ENCODE measurements at regions not wholly inside any gene's neighbourhood (a gene's known extent, or its start where the extent isn't known, plus 50 kb on each side); places are given as distances from the start of the nearest gene placed in this dataset.

DNA sequence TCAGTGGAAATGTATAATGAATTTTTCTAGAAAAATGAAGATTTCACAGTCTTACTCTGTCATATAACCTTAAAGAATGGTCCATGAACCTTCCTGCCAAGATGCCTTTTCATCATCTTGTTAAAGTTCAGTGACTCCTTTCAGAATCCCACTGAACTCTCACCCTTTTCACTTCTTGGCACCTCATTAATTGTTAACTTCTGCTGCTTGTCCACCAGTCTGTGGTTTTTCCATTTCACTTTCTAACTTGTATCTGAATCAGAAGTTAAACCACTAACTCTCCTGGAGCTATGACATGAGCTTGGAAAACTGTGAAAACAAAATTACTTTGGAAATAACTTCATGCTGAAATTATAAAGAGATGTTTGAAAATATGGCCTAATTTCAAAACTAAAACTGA lies 281.2 kb upstream of the ALCAM start:
- Histone ChIP-seq H3K27ac (ENCODE audit: low read depth in 1 of 2, low read length in 2 of 2) (no peak overlapping the region), H3K4me1 (ENCODE audit: insufficient read depth, low read length) (no peaks in the 10 kb centered on the region), H3K27me3 (ENCODE audit: control insufficient read depth in 1 of 2, insufficient read depth in 2 of 2, low read length in 2 of 2) (no peaks in the 10 kb centered on the region), H3K9me3 (ENCODE audit: control insufficient read depth in 1 of 2, insufficient read depth in 1 of 2, low read length in 2 of 2) (no peaks in the 10 kb centered on the region), H3K4me3 (ENCODE audit: low read length) (no peak overlapping the region), H3K36me3 (ENCODE audit: insufficient read depth, low read length) (no peaks in the 10 kb centered on the region)
- POLR2A ChIA-PET: no interaction called here
- Mint-ChIP-seq H3K9me3 (no peaks in the 10 kb centered on the region), H3K27ac (no peak overlapping the region), H3K4me3 (no peak overlapping the region), H3K27me3 (no peaks in the 10 kb centered on the region), H3K4me1 (ENCODE audit: low read depth) (no peaks in the 10 kb centered on the region), H3K36me3 (ENCODE audit: low read depth) (no peaks in the 10 kb centered on the region)
- TF ChIP-seq, protein P1, sequence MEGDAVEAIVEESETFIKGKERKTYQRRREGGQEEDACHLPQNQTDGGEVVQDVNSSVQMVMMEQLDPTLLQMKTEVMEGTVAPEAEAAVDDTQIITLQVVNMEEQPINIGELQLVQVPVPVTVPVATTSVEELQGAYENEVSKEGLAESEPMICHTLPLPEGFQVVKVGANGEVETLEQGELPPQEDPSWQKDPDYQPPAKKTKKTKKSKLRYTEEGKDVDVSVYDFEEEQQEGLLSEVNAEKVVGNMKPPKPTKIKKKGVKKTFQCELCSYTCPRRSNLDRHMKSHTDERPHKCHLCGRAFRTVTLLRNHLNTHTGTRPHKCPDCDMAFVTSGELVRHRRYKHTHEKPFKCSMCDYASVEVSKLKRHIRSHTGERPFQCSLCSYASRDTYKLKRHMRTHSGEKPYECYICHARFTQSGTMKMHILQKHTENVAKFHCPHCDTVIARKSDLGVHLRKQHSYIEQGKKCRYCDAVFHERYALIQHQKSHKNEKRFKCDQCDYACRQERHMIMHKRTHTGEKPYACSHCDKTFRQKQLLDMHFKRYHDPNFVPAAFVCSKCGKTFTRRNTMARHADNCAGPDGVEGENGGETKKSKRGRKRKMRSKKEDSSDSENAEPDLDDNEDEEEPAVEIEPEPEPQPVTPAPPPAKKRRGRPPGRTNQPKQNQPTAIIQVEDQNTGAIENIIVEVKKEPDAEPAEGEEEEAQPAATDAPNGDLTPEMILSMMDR (IDR thresholded peaks at IDR 0.05): no peak
- CTCF ChIA-PET: no interaction called here
- no peak for ATAC-seq (ENCODE audit: poor library complexity)
- intact Hi-C loops (cut with DNase I, micrococcal nuclease): no loop called here
- DNase-seq: no peak

DNA sequence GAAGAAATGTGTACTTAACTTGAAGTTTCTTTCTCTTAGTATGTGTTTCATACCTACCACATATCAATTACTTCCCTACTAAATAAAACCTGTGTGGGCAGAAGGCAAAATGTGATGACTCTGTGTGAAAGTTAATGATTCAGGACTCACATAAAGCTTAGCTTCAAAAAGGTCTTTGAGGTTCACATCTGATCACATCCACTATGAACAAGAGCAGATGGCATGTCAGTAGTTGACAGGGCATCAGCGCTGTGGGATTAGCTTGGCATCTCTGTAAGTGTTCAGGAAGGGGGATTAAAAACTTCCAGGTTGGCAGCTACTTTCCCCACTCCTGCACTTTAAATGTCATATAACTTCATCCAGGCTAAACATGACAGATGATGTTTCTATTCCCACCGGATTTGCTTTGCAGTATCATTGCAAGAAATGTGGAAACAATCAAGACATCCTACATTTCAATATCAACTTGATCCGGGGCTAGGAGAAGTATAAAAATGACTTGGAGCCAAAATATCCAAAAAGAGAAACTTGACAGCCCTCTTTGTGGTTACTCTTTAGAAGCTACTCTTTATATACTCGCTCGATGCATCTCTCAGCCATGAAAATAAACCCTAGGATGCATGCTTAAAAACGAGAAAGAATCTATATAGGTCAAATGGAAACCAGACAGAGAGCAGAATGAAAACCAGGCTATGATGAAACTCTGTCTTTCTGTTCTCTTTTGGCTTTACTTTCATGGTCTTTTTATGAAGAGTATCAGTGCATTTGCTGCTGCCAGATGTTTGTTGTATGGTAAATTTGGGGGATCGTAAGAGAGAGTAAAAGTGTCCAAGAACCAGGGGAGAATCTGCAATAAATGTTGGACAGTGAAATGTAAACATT lies 273.1 kb upstream of the ALCAM start:
- TF ChIP-seq, protein P1 (IDR thresholded peaks at IDR 0.05): no peak
- H3K27ac ChIP-seq (ENCODE audit: low read depth in 1 of 2, low read length in 2 of 2): no peak overlapping the region
- Mint-ChIP-seq H3K9me3 (no peaks in the 10 kb centered on the region), H3K4me1 (ENCODE audit: low read depth) (no peaks in the 10 kb centered on the region), H3K4me3 (no peak overlapping the region), H3K27ac (no peak overlapping the region), H3K36me3 (ENCODE audit: low read depth) (no peaks in the 10 kb centered on the region), H3K27me3 (no peaks in the 10 kb centered on the region)
- ChIA-PET CTCF (interaction anchor here (0.6 kb wide), 1 partner anchor 9 kb away, joined by 3 read pairs; no protein-coding TSS in a partner anchor), POLR2A (no interaction called here)
- intact Hi-C loops (cut with DNase I, micrococcal nuclease): no loop called here
- H3K9me3 ChIP-seq (ENCODE audit: control insufficient read depth in 1 of 2, insufficient read depth in 1 of 2, low read length in 2 of 2): no peaks in the 10 kb centered on the region
- no peaks in the 10 kb centered on the region for H3K27me3 ChIP-seq (ENCODE audit: control insufficient read depth in 1 of 2, insufficient read depth in 2 of 2, low read length in 2 of 2)
- no peaks in the 10 kb centered on the region for H3K4me1 ChIP-seq (ENCODE audit: insufficient read depth, low read length)
- ATAC-seq (ENCODE audit: poor library complexity): no peak
- H3K4me3 ChIP-seq (ENCODE audit: low read length): no peak overlapping the region
- no peak for DNase-seq
- no peaks in the 10 kb centered on the region for H3K36me3 ChIP-seq (ENCODE audit: insufficient read depth, low read length)

DNA sequence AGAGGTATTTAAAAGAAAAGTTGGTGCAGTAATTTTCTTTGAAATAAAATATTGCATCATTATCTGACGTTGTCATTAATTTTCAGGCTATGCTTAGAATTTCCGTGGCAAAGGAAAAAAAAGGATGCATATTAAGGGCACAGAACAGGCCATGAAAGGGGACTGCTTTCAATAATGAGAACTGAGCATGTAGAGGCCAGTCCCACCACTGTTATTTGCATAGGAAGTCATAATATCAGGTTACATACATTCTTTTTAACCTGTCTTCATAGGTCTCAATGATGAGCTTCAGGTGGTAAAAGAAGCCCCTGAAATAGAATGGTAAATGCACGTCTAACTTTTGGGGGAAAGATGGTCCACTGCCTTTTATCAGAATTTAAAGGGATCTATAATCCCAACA lies 272.1 kb upstream of the ALCAM start:
- H3K27ac ChIP-seq (ENCODE audit: low read depth in 1 of 2, low read length in 2 of 2): no peak overlapping the region
- no peaks in the 10 kb centered on the region for H3K36me3 ChIP-seq (ENCODE audit: insufficient read depth, low read length)
- no peak for ATAC-seq (ENCODE audit: poor library complexity)
- no peak overlapping the region for H3K4me3 Mint-ChIP-seq
- no peaks in the 10 kb centered on the region for H3K36me3 Mint-ChIP-seq (ENCODE audit: low read depth)
- H3K27me3 Mint-ChIP-seq: no peaks in the 10 kb centered on the region
- no peaks in the 10 kb centered on the region for H3K4me1 ChIP-seq (ENCODE audit: insufficient read depth, low read length)
- no peaks in the 10 kb centered on the region for H3K27me3 ChIP-seq (ENCODE audit: control insufficient read depth in 1 of 2, insufficient read depth in 2 of 2, low read length in 2 of 2)
- CTCF ChIA-PET: interaction anchor here (0.6 kb wide), 1 partner anchor 19 kb away, joined by 3 read pairs; no protein-coding TSS in a partner anchor
- POLR2A ChIA-PET: no interaction called here
- no peaks in the 10 kb centered on the region for H3K9me3 ChIP-seq (ENCODE audit: control insufficient read depth in 1 of 2, insufficient read depth in 1 of 2, low read length in 2 of 2)
- intact Hi-C loops (cut with DNase I, micrococcal nuclease): no loop called here
- no peak for DNase-seq
- TF ChIP-seq, protein P1 (IDR thresholded peaks at IDR 0.05): no peak
- no peaks in the 10 kb centered on the region for H3K9me3 Mint-ChIP-seq
- H3K4me3 ChIP-seq (ENCODE audit: low read length): no peak overlapping the region
- no peak overlapping the region for H3K27ac Mint-ChIP-seq
- no peaks in the 10 kb centered on the region for H3K4me1 Mint-ChIP-seq (ENCODE audit: low read depth)
